NCI-H2107 treated with DMSO at 0.1 percent for 48 hours (cell line): ENCODE measurements at regions not wholly inside any gene's neighbourhood (a gene's known extent, or its start where the extent isn't known, plus 50 kb on each side); places are given as distances from the start of the nearest gene placed in this dataset.
"Not testable (repeated sequence)": the region's sequence is repeated elsewhere in the genome, so short reads cannot be mapped to it uniquely, and the experiment has no call there.

Experiments used
- DNase-seq: peaks from one replicate; lab custom pipeline; 2025; ENCODE audit not compliant: unreplicated experiment; lab: John Stamatoyannopoulos, UW

DNA sequence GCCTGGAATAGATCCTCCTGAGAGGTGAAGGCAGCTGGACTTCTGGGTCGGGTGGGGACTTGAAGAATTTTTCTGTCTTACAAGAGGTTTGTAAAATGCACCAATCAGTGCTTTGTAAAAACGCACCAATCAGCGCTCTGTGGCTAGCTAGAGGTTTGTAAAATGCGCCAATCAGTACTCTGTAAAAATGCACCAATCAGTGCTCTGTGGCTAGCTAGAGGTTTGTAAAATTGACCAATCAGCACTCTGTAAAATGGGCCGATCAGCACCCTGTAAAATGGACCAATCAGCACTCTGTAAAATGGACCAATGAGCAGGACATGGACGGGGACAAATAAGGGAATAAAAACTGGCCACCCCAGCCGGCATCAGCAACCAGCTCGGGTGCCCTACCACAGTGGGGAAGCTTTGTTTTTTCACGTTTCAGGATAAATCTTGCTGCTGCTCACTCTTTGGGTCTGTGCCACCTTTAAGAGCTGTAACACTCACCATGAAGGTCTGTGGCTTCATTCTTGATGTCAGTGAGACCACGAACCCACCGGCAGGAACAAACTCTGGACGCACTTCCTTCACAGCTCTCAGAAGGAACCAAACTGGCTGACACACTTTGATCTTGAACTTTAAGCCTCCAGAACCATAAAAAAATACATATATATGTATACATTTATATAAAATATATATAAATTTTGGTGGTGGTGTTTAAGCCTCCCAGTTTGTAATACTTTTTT lies 197.8 kb upstream of the SLCO3A1 start:
- DNase-seq: not testable (repeated sequence)

DNA sequence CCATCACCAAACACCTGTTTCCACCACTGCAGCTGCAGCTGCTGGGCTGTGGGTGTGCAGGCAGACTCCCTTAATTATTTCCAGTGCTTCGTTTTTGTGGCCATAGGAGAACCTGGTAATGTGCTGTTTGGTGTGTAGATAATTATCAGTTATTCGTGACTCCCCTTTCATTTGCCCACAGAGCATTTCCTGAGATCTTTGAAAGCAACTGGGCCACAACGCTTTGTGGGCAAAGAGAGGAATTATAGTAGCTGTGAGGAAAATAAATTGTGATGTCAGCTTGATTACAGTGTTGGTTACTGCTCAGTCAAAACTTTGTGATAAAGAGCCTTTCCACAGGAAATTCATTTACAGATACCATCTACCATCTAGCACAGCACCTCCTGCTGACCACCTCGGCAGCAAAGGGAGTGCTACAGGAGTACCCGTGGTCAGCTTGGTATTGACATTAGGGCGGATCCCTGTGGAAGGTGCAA lies 193.3 kb upstream of the SLCO3A1 start:
- peak; percentile 76 for DNase-seq

DNA sequence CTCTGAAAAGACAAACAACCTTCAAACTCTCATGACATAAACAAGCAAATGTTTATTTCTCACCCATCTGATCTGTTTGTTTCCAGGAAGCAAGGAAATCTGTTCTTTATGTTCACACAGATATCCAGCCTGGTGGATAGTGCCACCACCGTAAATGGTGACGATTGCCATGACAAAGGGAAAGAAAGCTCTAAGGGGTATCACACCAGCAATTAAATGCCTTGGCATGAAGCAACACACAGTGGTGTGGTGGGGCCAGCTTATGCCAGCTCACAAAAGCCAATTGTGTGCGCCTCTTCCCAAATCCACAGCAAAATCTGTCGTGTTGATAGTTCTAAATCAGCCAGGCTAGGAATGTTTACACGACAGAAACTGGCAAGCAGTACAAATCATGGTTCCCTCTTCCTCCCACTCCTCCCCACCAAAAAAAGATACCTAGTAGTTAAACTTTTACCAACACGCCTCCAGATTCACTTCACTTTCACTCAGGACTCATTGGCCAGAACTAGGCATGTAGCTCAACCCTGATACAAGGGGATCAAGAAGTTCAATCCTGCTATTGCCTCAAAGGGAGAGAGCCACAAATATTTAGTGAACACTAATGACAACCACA lies 189.2 kb upstream of the SLCO3A1 start:
- DNase-seq: no peak

GRCh38 chr15:91665212-91665611 lies 188.3 kb upstream of the SLCO3A1 start:
- no peak for DNase-seq

- no peak for DNase-seq
Measured at GRCh38 chr15:91668370-91668769, 185.1 kb upstream of the SLCO3A1 start.

DNA sequence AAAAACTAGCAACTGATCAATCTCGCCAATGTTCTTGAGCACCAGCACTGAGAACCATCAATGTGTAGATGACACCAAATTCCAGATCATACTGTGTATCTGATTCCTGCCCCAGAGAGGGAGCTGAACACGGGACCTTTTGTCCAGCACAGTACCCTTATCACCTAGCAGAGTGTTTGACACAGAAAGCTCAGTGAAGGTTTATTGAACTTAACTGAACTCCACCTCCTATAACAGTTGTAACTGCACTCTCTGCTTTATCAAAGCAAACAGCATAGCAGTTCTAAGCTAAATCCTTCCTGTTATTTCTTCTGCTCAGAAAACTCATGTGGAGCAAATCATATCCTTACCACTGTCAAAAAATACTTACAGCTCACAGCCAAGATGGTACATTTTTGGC lies 183.4 kb upstream of the SLCO3A1 start:
- no peak for DNase-seq

DNA sequence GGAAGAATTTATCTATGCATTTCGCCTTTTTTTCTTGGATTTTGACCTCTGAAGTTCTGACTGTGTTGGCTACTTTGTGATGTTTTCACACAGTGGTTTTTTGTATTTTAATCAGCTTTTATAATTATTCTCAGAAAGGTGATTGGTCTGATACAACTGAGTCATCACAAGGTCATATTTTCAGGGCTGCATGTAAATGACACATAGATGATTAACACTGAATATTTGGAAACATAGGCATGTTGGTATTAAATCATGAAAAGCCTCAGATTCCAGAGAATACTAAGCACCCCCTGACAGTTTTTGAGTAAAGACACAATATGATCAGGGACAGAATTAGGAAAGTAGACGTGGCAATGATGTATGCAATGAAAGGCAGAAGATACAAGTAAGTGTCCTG lies 175.5 kb upstream of the SLCO3A1 start:
- DNase-seq: no peak

DNA sequence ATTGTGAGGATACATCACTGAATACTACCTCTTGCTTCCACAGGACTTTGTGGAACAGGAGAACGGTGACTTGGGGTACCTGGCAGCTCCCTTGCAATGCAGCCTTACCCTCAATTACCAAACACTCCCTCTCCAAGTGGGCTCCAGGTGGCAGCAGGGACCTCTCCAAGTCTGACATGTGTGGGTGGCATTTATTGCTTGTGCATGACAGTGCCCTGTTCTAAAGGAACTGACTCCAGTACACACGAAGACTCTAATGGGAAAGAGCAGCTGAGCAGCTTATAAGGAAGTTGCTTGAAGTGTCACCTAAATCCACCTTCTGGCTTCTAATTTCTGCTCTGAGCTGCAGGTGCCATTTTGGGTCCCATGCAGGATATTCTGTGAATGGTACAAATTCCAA lies 174.1 kb upstream of the SLCO3A1 start:
- DNase-seq: no peak

GRCh38 chr15:91685436-91685835 lies 168.1 kb upstream of the SLCO3A1 start:
- DNase-seq: no peak

DNA sequence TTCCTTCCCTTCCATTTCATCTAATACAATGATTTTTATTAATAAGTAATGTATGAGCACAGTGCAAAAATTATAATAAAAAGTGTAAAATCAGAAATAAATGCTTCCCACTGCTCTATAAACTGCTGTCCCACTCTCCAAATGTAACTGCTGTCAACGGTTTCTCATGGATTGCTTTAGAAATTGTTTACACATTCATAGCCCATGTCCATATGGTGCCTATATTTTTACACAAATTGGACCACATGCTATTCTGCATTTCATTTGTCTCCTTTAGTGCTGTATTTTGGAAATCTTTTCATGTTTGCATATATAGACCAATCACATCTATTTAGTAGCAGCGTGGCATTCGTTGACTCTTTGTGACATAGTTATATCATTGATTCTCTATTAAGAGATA lies 164.7 kb upstream of the SLCO3A1 start:
- no peak for DNase-seq

DNA sequence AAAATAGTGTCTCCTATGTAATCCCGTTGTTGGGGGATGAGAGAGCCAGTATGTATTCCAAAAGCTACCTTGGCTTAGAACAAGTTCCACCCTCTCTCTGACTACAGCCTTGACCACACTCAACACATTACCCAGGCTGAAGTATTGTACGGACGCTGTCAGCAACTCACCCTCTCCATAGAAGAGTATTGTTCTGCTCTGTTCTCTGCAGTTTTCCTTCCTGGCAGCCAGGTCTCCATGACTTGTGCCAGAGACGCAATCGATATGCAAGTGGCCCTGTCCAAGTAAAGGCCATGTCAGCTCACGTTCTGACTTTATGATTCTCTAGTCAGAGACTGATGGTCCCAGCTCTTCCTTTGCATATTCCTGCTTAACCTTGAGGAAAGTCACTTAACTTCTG lies 164.1 kb upstream of the SLCO3A1 start:
- DNase-seq: no peak

DNA sequence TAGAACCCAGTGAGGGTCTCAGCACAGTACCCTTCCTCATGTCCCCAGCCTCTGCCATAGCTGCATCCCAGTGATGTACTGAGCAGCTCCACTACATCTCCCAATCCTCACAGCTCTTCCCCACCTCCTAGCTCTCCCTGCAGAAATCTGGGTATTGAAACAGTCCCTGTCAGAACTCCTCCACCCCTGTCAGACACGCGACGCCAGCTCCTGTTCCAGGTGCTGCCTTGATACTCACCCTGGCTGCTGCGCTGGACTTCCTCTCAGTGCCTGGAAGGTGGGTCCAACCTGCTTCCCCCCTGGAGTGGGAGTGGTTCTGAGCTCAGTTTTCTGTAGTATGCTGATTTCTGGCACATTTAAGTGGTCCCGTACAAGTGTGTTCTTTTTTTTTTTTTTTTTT lies 160.9 kb upstream of the SLCO3A1 start:
- no peak for DNase-seq

DNA sequence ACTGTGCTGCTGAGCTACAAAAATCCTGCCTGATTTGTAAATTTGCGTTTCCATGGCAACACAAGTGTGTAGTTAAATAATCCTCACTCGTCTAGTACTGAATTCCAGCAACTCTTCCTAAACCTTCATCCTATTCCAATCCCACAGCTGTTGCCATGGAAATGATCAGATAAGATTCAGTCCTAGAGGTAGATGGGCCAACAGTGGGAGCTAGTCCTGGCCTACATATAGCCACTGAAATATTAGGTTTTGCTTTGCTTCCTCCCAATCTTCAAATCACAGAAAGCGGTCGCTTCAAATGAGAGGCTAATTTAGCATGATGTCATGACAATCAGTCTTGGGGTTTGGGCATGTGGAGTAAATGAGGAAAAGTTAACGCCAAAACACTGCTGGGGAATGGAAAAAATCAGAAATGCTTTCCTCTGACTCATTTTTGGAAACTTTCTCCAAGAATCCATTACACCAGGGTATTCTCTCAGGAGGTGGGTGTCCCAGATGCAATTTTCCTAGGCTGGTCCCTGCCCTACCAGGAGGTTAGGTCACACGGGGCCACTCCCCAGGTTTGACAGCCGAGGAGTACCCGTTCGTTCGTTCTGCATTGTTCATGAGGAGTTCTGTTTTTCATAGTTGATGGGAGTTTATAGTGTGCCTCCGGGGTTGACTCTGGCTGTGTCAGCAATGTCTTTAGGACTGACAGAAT lies 159.2 kb upstream of the SLCO3A1 start:
- DNase-seq: no peak

DNA sequence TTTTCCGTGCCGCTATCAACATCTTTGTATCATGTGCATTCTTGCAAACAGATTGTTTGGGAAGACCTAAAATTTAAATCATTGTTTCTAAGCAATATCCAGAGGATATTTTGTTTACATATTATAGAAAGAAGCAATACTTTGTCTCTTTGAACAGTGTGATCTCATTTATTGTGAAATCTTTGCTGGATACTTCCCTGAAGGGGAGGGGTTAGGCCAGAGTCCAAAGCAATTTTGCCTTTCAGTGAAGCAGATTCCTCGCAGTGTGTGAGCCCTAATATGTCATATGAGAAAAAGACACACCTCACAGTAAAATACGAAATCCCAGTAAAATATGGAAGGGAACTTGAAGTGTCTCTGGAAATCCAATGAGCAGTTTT lies 158.7 kb upstream of the SLCO3A1 start:
- DNase-seq: no peak

GRCh38 chr15:91695799-91696198 lies 157.7 kb upstream of the SLCO3A1 start:
- no peak for DNase-seq

DNA sequence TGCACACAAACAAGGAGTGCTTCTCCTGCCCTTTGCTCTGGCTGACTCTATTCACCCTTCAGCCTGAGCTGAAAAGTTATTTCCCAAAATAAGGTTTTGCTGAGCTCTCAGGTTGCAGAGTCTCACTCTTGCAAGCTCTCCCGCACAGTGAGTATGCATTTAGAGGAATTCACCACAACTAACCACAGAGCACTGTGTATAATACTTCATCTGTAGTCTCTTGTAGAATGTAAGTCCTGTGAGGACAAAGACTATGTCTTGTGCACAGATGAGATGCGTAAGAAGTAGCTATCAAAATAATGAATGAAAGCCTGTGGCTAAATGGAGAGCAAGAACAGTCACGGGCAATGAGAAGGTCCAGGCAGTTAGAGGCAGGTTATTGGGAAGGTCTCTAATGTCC lies 156.5 kb upstream of the SLCO3A1 start:
- DNase-seq: no peak

DNA sequence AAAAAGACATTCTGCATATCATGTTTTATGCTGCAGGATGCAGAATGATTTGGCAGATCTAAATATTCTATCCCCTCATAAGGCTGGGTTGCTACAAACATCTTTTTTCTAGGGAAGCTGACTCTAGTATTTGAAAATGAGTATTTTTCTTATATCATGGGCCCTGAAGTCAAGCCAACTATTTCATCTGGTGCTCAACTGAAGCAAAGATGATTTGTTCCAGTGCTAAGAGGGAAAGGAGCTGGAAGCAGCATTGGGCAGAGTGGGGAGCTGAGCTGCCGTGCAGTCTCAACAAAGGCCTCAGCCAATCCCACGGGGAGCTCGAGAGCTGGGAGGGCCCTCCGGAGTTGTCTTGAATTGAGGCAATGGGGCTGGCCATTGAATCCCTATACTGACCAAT lies 155.3 kb upstream of the SLCO3A1 start:
- no peak for DNase-seq

DNA sequence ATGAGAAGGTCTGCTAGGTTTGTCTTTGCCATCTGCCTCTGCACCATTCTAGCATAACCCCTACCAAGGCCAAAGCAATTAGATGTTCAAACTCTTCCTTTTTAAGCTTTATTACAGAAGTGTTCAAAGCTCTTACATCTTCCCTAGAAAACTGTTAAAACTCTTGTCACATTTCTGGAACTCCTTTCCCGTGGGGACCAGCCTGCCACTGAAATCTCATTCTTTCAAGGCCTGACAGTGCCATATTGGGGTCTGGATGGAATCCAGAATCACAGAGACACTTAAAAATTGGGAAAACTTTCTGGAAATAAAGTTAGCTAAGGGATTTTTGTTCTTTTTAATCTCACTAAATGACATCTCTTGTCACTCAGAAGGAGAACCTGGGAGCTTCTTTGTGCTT lies 153.8 kb upstream of the SLCO3A1 start:
- DNase-seq: no peak

DNA sequence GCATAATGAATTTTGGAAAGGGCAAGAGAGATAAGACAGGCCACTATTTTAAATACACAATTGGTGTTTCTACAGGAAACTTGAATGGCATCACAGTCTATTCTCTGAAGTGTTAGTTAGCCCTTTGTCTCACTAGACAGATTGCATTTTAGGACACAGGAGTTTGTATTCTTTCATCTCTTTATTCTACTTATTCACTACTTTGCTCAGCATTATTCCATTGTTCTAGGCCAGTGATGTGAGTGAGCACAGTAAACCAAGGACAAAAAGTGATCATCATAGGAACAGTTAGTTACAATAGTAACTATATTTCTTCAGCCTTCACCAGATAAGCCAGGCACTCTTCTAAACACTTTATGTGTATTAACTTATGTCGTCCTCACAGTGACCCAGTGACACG lies 150.2 kb upstream of the SLCO3A1 start:
- no peak for DNase-seq

DNA sequence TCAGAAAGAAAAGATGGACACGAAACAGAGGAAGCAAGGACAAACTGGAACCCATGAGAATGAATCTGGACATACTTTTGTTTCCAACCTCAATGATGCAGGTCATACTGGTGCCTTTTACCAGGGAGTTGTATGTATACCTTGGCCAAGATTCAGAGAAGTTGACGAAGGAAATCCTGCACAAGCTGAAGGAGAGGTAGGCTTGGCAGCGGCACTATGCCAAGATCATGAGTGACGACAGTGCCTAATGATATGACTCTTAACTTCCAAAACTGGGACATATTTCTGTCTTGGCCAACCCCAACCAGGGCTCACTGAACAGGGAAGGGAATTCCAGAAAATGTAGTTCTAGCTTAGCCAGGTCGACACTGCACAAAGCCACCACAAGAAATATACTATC lies 149.2 kb upstream of the SLCO3A1 start:
- DNase-seq: no peak

GRCh38 chr15:91706322-91707032 lies 147.0 kb upstream of the SLCO3A1 start:
- peak; percentile 40 for DNase-seq
